Mucosa of stomach (tissue), 1 donor: ENCODE measurements at regions not wholly inside any gene's neighbourhood (a gene's known extent, or its start where the extent isn't known, plus 50 kb on each side); places are given as distances from the start of the nearest gene placed in this dataset.
"Not testable (repeated sequence)": the region's sequence is repeated elsewhere in the genome, so short reads cannot be mapped to it uniquely, and the experiment has no call there.

ENCODE experiments used
- H3K27me3 ChIP-seq: one replicate; pipeline ENCODE4 v1.7.0; 2013; ENCODE audit warnings: mild to moderate bottlenecking, low read length; ENCODE audit not compliant: control insufficient read depth, insufficient read depth
- H3K36me3 ChIP-seq: one replicate; pipeline ENCODE4 v1.7.0; 2013; ENCODE audit warnings: low read length; ENCODE audit not compliant: control insufficient read depth, insufficient read depth
- H3K4me1 ChIP-seq: one replicate; pipeline ENCODE4 v1.7.0; 2013; ENCODE audit warnings: mild to moderate bottlenecking, low read length; ENCODE audit not compliant: control insufficient read depth, insufficient read depth
- H3K4me3 ChIP-seq: one replicate; pipeline ENCODE4 v1.7.0; 2013; ENCODE audit warnings: low read length
- H3K9ac ChIP-seq: one replicate; pipeline ENCODE4 v1.7.0; 2013; ENCODE audit warnings: mild to moderate bottlenecking, low read length, moderate library complexity
- H3K9me3 ChIP-seq: one replicate; pipeline ENCODE4 v1.7.0; 2013; ENCODE audit warnings: mild to moderate bottlenecking, low read length, moderate library complexity; ENCODE audit not compliant: control insufficient read depth
- donor health status: Pancreatic carcinoma.

DNA sequence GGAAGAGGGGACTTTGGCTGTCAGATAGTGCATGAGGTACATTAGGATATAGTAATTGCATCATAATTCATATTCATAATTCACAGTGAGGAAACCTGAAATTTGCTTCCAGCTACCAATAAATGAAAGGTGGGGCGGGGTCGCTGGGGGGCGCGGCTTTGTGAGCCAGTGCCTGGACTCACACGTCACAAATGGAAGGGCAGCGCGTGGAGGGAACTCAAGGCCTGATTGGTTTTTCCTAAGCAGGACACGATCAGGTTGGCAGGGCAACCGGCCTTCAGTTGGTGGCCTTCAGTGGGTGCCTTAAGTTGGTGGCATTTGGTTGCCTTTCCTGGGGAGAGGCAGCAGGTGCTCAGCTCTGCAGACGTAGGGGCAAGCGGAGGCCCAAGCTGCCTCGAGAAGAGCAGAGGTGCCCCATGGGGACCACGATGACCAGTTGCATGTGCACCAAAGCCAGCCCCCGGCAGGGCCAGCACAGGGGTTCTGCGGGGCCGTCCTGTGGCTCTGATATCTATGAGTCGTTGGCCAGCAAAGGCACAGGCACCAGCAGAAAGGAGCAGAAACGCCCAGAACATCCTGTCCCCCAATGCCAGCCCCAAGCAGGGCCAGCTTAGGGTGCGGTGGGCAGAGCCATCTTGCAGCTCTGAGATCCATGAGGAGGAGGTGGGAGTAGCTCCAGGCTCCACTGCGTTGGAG, 2637.4 kb upstream of the DEFB115 start:
- not testable (repeated sequence) for H3K4me1 ChIP-seq, H3K36me3 ChIP-seq, H3K4me3 ChIP-seq, H3K9me3 ChIP-seq, H3K9ac ChIP-seq, H3K27me3 ChIP-seq

DNA sequence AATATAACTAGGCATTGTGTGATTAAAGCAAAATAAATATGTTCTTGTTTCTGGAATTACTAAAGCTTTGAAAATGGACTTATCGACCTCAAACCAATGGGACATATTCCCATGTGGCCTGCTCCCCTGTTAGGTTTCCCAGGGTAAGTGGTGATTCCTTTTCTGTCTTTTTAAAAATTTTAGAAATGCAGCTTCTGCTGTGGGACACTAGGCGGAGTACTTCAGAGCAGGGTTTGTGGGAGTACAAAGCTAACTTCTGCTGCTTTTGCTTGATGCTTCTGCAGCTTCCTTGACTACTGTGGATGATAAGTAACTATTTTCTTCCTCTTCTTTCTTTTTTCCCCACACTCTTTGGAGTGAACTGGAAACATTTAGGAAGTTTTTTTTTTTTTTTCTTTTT, 2632.4 kb upstream of the DEFB115 start:
- H3K36me3 ChIP-seq, H3K27me3 ChIP-seq, H3K4me3 ChIP-seq, H3K9ac ChIP-seq, H3K4me1 ChIP-seq, H3K9me3 ChIP-seq: not testable (repeated sequence)

DNA sequence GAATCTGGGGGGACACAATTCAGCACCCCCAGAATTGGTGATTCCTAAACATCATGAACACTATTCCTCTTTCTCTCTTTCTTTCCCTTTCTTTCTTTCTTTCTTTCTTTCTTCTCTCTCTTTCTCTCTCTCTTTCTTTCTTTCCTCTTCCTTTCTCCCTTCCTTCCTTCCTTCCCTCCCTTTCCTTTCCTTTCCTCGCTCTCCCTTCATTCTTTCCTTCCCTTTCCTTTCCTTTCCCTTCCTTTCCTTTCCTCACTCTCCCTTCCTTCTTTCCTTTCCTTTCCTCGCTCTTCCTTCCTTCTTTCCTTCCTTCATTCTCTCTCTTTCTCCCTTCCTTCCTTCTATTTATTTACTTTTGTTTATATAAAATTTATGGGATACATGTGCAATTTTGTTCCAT, 2616.6 kb upstream of the DEFB115 start:
- not testable (repeated sequence) for H3K4me3 ChIP-seq, H3K27me3 ChIP-seq, H3K9ac ChIP-seq, H3K4me1 ChIP-seq, H3K9me3 ChIP-seq, H3K36me3 ChIP-seq
